Amniotic epithelial cell (primary cell): ENCODE measurements at regions not wholly inside any gene's neighbourhood (a gene's known extent, or its start where the extent isn't known, plus 50 kb on each side); places are given as distances from the start of the nearest gene placed in this dataset.

Experiments used
- DNase-seq: peaks from one replicate; pipeline ENCODE4 v3.0.0-alpha.2; 2010; ENCODE audit warnings: low read depth

GRCh38 chr1:101290922-101291561 is 54.2 kb downstream of the S1PR1 start:
- no peak for DNase-seq

- peak; percentile 95 for DNase-seq
Observed at GRCh38 chr1:101291562-101292380, 55.0 kb downstream of the S1PR1 start.

- peak; percentile 90 for DNase-seq
Observed at GRCh38 chr1:101293461-101294051, 56.7 kb downstream of the S1PR1 start.

- DNase-seq = no peak
Observed at GRCh38 chr1:101295209-101295608, 58.4 kb downstream of the S1PR1 start.

DNA sequence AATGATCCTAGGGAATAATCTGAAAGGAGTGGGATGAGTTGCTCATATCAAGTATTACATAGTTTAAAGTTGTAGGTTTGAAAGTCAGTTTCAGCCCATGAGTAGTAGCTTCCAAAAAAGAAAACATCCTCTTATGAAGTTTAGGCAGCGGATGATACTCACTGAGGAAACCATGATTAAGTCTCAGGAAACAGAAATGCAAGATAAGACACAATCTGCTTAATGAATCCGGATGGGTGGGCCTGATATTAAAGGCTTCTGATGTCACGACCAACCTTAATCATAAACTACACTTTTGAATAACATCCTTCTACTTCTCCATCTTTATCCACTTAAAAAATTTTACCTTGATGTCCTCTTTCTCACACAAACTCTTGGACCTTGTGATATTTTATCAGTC is 61.8 kb downstream of the S1PR1 start:
- no peak for DNase-seq

DNA sequence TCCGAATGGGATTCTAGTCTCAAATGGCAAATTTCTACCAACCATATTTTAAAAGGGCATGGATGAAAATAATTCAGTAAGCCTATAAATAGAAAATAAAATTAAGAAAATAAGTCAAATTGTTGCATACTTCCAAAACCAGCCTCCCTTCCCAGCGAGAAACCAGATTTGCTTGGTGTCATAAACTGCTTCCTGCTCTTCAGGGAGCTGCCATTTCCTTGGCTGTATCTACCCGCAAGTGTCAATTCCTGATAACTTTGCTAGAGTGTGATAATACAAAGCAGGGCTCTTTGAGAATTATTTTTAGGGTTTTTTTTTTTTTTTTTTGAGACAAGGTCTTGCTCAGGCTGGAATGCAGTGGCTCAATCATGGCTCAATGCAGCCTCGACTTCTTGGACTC is 62.3 kb downstream of the S1PR1 start:
- DNase-seq = no peak

DNA sequence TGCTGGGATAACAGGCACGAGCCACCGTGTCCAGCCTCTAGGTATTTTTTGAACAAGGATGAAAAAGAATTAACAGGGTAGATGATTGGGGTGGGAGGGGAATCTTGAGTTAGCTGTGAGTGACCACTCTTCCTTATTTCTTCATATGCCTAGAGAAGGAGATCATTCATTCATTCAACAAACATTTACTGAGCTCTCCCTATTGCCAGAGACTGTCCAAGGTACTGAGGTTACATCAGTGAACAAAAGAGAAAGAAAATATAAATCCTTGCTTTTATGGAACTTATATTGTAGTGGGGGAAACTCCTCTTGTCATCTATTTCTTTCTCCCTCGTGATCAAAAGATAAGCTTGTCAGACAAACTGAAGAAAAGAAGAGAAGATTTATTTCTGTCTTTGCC is 62.9 kb downstream of the S1PR1 start:
- DNase-seq = no peak

- DNase-seq = no peak
Observed at GRCh38 chr1:101300916-101301315, 64.1 kb downstream of the S1PR1 start.

GRCh38 chr1:101301446-101302057 is 64.7 kb downstream of the S1PR1 start:
- no peak for DNase-seq

DNA sequence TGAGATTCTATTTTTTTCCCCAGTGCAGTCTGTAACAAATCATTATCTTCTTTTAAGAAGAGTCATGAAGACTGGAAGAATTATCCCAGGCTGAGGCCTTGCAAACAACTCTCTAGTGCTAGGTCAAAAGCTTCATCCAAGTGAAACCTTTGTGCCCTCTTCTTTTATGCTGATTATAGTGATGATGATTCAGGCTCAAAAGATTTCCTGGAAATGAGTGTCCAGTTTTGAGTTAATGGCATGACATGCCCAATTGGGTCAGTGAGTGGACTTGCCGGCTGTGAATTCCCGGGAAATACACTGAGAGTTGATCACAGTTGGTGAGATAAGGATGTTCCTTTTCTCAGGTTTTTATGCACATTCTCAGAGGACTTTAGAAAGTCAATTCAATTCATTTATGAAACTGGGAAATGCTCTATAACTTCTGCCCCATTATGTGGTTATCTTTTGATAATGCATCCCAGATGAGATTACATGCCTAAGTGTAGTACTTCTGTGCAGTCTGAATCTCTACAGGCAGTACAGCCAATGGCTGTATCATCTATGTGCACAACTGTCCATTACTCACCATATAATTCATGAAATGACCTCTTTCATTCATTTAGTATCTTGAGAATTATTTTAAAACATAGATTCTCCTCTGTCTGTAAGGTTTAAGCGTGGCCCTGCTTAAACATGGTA is 66.2 kb downstream of the S1PR1 start:
- peak; percentile 72 for DNase-seq

- no peak for DNase-seq
Observed at GRCh38 chr1:101307985-101308689, 71.3 kb downstream of the S1PR1 start.

- DNase-seq = no peak
Observed at GRCh38 chr1:101308935-101309333, 72.1 kb downstream of the S1PR1 start.

DNA sequence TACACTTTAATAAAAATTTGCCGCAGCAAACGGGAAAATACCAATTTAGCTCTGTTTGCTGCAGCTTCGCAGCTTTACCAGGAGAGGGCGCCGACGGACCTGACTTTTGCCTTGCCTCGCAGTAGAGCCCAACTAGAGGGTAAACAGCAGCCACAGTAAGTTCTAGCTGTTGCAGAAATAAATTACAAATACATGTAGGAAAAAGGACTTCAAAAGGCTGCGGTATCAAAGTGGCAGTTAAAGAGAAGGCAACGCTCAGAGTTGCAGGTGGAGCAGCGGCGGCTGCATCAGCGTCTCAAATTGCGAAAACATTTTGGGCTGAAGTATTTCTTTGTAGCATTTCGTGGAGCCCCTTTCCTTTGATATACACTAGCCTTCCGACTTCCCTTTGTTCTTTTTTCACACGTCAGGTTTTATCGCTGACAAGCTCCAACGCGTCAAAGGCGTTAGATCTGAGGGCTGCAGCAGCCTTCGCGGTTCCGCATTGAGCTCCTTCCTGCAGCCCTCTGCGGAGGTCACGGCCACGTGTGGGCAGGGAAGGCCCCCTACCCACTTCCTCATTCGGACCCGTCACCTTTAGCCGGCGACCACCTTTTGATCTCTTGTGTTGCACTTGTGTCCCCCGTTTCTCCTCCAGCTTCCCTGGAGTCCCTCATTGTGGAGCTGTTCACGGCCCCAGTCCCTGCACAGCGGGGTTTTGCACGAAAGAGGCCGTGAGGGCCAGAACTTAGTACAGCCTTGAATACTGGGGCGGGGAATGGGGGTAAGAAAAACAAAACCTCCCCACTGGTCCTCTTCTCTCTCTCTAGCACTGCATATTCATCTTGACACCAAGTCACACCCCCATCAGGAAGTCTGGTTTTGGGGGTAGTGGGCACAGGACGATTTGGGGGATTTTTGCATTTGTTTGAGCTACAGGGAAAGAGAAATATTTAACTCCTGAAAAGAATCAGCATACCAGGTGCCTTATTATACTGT is 72.8 kb downstream of the S1PR1 start:
- peak; percentile 43 for DNase-seq

- DNase-seq = no peak
Observed at GRCh38 chr1:101310506-101310905, 73.7 kb downstream of the S1PR1 start.

DNA sequence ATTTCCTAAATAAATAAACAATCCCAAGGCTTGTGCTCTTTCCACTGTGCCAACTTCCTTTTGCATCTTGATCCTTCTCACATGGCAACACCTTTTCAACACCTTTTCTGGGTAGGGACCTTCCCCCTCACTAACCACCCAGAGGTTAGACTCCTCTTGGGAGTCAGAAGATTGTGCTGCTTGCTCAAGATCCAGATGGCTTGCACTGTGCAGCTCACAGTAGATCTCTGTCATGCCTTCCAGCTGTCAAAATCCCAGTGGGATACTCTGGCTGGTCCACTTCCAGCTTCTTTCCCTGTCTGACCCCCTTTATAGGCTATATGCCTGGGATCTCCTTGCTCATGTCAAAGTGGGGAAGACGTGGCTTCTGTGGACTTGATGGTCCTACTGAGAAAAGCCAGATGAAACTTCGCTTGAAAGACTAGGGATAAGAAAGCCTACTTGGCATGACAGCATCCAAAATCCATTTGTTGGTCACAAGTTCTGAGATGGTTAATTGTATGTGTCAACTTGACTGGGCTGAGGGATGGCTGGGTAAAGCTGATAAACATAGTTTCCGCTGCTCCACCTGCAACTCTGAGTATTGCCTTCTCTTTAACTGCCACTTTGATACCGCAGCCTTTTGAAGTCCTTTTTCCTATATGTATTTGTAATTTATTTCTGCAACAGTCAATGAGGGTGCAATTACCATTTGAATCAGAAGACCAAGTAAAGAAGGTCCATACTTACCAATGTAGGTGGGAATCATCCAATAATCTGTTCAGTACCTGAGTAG is 74.5 kb downstream of the S1PR1 start:
- DNase-seq = no peak

DNA sequence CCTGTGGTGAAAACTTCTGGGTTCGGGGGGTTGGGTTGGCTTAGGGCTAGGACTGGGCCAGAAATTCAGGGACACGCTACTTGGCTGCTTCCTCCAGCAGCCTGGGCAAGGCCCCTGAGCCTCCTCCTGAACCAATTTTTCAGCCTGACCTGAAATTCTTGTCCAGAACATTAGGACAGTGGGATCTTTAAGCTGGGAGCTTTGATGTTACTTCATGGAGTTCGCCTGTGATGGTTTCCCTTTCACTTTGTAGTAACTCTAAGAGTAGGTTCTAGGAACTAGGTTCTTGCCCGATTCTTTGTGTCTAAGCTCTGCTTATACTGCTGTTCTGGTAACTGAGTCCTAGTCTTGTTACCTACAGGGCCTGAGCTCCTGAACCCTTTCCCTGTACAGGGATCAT is 75.3 kb downstream of the S1PR1 start:
- DNase-seq = no peak

GRCh38 chr1:101313356-101313755 is 76.5 kb downstream of the S1PR1 start:
- no peak for DNase-seq

- DNase-seq = peak; percentile 71
Observed at GRCh38 chr1:101314244-101314643, 77.4 kb downstream of the S1PR1 start.

DNA sequence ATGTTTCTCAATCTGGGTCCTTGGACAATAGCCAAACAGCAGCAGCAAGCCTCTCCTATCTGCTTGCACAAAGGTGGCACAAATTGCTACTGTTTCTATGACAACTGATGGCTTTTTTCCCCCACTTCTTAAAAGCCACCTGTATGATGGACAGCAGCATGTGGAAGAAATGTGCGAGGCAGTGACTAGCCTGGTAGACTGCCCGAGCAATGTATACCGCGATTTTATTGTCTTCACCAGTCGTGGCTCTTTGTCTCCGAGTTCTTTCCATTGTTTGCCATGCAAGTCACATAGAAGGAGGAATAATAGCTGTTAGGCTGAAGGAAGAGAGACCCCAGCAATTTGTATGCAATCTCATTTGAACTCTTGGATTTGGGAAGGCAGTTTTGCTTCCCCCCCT is 79.4 kb downstream of the S1PR1 start:
- DNase-seq = no peak

DNA sequence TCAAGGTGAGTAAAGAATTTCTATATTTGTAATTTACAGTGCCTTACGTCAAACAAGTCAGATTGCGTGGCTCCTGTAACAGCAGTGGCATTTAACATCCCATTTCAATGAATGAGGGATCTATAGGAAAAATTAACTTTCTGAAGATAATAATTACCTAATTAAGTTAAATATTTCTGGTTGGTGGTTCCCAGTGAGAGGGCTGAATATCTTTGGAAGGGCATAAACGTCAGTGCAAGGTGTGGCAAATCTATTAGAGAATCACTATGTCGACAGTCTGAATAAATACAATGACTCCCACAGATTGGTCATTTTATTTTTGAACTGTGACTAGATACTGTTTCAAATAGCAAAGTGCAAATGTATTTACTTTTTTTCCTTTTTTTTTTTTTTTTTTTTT is 80.0 kb downstream of the S1PR1 start:
- DNase-seq = no peak
